Thyroid gland (tissue), 4 donors: ENCODE measurements at regions not wholly inside any gene's neighbourhood (a gene's known extent, or its start where the extent isn't known, plus 50 kb on each side); places are given as distances from the start of the nearest gene placed in this dataset.

Experiments
- DNase-seq, 2 donors: peaks; one replicate each; pipeline ENCODE4 v3.0.0-alpha.2; 2019
- H3K27ac ChIP-seq, 3 donors: fragments of 200-600 bp; sonication (generic); 1 replicate in 2 of 3; 2 replicates in 1 of 3; pipeline ENCODE4 v1.5.1; 2016 to 2019; ENCODE audit warnings: mild to moderate bottlenecking in 1 of 3, moderate library complexity in 1 of 3
- H3K27me3 ChIP-seq: fragments of 200-600 bp; sonication (generic); one replicate; pipeline ENCODE4 v1.5.1; 2019
- H3K36me3 ChIP-seq, 2 donors: fragments of 200-600 bp; sonication (generic); one replicate each; pipeline ENCODE4 v1.5.1; 2016 to 2019
- H3K4me1 ChIP-seq, 2 donors: fragments of 200-600 bp; sonication (generic); one replicate each; pipeline ENCODE4 v1.5.1; 2017 to 2019
- H3K4me3 ChIP-seq, 3 donors: fragments of 200-600 bp; sonication (generic); replicated peaks in 1 of 3; 1 replicate in 2 of 3; 2 replicates in 1 of 3; pipeline ENCODE4 v1.5.1; 2016; ENCODE audit warnings: mild to moderate bottlenecking in 1 of 3
- H3K9me3 ChIP-seq: fragments of 200-600 bp; sonication (generic); one replicate; pipeline ENCODE4 v1.5.1; 2017
- POLR2A ChIP-seq, 2 donors: fragments of 450-650 bp; IDR thresholded peaks; one replicate each; pipeline ENCODE4 v1.6.1; 2017; ENCODE audit warnings: antibody characterized with exemption in 2 of 2, mild to moderate bottlenecking in 2 of 2, moderate library complexity in 1 of 2
- WGBS, 2 donors: methylation state at CpG; one replicate each; pipeline ENCODE4 v1.1.5; 2017; 5-methylcytosine and 5-hydroxymethylcytosine counted together
- intact Hi-C: fragments of 100-400 bp; cut with DNase I; formaldehyde crosslinking; loops from one replicate; pipeline ENCODE4 v1.15.1; 2023
- TF ChIP-seq, protein P1 (sequence below), 6 experiments: fragments of 200-600 bp in 3 of 6; fragments of 450-650 bp in 3 of 6; sonication (generic) in 3 of 6; IDR thresholded peaks; one replicate each; pipeline ENCODE4 v1.5.1; 2016 to 2019; ENCODE audit warnings: antibody characterized with exemption in 6 of 6, mild to moderate bottlenecking in 2 of 6, inconsistent platforms in 1 of 6, moderate library complexity in 1 of 6

DNA sequence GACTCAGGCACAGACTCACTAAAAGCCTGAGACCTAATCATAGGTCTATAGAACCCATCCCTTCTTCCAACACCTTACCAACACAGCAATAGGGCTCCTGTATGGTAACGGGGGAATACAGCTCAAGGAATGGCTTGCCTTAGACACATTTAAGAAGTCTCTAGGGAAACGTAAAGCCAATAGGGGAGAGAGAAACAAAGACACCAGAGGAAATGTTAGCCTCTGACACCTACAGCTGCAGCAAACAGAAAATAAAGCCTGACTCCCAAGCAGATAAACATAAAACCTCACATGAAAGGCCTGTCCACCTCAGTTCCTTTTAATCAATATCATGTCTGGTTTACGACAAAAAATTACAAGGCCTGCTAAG, 51.1 kb upstream of the NCOA1 start:
- Histone ChIP-seq H3K4me3 (no peak overlapping the region), H3K36me3 (no peaks in the 10 kb centered on the region), H3K27me3 (no peaks in the 10 kb centered on the region), H3K9me3 (no peaks in the 10 kb centered on the region), H3K27ac (no peak overlapping the region), H3K4me1 (peaks cover 10 to 14% of the 10 kb centered on the region in 2 donors)
- WGBS, 2 donors, result 96 to 98% methylated on average over 3 of the region's 3 CpGs
- TF ChIP-seq, protein P1, sequence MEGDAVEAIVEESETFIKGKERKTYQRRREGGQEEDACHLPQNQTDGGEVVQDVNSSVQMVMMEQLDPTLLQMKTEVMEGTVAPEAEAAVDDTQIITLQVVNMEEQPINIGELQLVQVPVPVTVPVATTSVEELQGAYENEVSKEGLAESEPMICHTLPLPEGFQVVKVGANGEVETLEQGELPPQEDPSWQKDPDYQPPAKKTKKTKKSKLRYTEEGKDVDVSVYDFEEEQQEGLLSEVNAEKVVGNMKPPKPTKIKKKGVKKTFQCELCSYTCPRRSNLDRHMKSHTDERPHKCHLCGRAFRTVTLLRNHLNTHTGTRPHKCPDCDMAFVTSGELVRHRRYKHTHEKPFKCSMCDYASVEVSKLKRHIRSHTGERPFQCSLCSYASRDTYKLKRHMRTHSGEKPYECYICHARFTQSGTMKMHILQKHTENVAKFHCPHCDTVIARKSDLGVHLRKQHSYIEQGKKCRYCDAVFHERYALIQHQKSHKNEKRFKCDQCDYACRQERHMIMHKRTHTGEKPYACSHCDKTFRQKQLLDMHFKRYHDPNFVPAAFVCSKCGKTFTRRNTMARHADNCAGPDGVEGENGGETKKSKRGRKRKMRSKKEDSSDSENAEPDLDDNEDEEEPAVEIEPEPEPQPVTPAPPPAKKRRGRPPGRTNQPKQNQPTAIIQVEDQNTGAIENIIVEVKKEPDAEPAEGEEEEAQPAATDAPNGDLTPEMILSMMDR (IDR thresholded peaks at IDR 0.05), result no peak
- no peak for TF ChIP-seq POLR2A (IDR thresholded peaks at IDR 0.05)
- intact Hi-C loops, result no loop called here
- DNase-seq, result no peak

DNA sequence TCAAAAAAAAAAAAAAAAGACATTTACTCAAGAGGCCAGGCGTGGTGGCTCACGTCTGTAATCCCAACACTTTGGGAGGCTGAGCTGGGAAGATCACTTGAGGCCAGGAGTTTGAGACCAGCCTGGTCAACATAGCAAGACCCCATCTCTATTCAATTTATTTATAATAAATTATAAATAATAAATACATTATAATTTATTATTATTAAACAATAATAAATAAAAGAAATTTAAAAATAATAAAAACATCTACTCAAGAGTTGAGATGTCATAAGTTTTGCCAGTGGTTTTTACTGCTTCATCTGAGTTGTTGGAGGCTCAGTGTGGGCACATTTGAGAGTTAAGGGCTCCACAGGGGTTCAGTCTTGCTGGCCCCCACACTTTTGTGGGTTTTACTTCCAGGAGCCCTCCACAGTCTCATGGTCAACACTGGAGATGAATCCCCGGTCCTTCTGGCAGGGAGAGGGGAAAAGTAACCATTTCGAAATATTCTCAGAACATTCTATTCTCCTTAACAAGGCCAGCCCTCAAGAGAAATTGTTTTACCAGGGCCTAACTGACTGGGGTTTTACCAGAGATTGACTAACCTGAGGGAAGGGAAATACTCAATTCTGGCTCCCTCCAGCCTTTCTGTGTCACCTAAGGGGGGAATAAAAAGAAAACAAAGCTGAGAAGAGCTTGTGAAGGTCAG, 51.6 kb upstream of the NCOA1 start:
- intact Hi-C loops, result no loop called here
- Histone ChIP-seq H3K4me1 (peaks cover 12 to 16% of the 10 kb centered on the region in 2 donors), H3K4me3 (no peak overlapping the region), H3K9me3 (no peaks in the 10 kb centered on the region), H3K27me3 (no peaks in the 10 kb centered on the region), H3K27ac (no peak overlapping the region), H3K36me3 (no peaks in the 10 kb centered on the region)
- DNase-seq, result no peak
- no peak for TF ChIP-seq POLR2A (IDR thresholded peaks at IDR 0.05)
- TF ChIP-seq, protein P1 (IDR thresholded peaks at IDR 0.05), result no peak
- 81 to 93% methylated on average over 4 of the region's 4 CpGs for WGBS, 2 donors

DNA sequence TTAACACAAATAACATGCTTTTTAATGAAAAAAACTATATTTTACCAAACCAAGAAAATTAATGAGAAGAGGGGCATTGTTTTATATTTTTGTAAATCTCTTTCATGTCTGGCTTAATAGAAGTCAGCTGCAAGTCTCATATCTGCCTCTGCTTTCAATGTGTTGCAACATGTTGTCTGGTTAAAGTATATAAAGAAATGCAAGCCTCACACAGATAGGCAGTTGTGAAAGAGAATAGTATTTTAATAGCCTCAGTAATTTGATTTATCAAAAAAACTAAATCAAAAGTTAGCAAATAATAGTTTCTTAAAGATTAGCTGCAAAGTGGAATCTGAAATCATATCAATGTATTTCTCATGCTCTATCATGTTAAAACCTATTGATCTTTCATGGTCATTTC, 52.9 kb upstream of the NCOA1 start:
- intact Hi-C loops, result no loop called here
- no peak for DNase-seq
- H3K4me3 ChIP-seq, result no peak overlapping the region
- TF ChIP-seq POLR2A (IDR thresholded peaks at IDR 0.05), result no peak
- TF ChIP-seq, protein P1 (IDR thresholded peaks at IDR 0.05), result no peak
- no peak overlapping the region for H3K27ac ChIP-seq
- no peaks in the 10 kb centered on the region for H3K9me3 ChIP-seq
- H3K36me3 ChIP-seq, result no peaks in the 10 kb centered on the region
- no peaks in the 10 kb centered on the region for H3K27me3 ChIP-seq
- H3K4me1 ChIP-seq, result peaks cover 12 to 16% of the 10 kb centered on the region in 2 donors

DNA sequence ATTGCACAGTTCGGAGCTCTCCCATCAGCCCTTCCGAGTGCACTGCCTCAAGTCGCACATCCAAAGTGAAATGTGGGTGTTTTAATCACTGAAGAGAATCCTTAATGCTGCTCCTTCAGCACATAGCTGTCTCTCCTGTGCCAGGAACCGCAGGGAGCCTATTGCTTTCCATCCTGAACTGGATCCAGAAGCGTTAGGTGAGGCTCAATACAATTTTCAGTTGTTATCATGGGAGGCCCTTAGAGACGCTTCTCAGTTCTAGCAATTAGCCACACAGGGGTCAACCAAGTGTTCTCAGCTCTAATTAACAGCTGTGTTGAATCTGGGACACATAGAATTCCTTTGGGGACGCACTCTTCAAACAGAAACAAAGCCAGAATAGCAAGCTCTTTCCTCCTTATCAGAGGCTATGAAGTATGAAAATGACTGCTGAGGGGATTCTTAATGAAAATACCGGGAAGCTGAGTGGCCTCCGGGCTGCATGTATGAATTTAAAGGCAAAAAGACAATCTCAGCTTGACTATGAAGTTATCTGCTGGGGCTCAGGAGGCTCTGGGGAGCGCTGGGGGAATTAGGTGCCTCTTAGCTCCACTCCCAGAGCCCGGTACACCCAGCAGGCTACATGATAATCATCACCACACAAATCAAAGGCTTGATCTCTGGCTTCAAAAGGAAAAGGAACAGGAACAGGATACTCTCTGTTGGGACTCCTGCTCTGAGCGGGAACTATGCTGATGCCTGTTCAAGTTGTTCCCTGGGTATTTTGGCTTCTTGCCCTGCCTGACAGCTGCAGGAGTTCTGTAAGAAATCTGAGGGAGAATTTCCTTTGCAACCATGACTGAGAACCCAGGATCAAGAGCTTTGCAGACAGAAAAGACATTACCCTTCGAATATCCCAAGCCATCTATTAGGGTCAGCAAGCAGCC, 55.4 kb upstream of the NCOA1 start:
- Histone ChIP-seq H3K27ac (peak overlapping the region in 2 of 3 donors; percentile 13 to 21), H3K27me3 (no peaks in the 10 kb centered on the region), H3K4me1 (peaks cover 12 to 16% of the 10 kb centered on the region in 2 donors), H3K9me3 (no peaks in the 10 kb centered on the region), H3K36me3 (no peaks in the 10 kb centered on the region), H3K4me3 (no peak overlapping the region)
- TF ChIP-seq POLR2A (IDR thresholded peaks at IDR 0.05), result no peak
- TF ChIP-seq, protein P1 (IDR thresholded peaks at IDR 0.05), result no peak
- intact Hi-C loops, result no loop called here
- 34 to 49% methylated on average over 11 to 13 of the region's 13 CpGs for WGBS, 2 donors
- peak; percentile 62 to 70 for DNase-seq

DNA sequence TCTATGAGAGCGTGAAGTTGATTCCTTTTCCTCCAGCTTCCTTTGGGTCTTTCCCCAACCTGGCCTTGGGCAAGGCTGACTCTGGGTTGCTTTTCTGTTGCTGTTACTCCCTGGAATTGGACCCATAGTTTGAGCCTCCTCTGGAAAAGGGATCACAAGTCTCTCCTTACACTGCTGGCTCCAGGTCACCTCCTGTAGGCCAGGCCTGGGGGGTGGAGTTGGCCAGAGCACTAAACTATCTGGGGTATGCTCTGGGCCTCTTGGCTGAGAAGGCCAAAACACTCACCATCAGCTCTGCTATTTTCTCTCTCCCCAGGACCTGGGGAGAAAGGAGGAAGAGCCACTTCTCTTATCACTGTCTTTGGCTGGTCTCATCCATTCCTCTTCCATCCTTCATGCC, 56.5 kb upstream of the NCOA1 start:
- 100% methylated on average over 1 of the region's 1 CpG for WGBS, 2 donors
- no peak for DNase-seq
- peak overlapping the region in 1 of 3 donors; percentile 13 for H3K27ac ChIP-seq
- intact Hi-C loops, result no loop called here
- peaks cover 12 to 16% of the 10 kb centered on the region in 2 donors for H3K4me1 ChIP-seq
- no peaks in the 10 kb centered on the region for H3K36me3 ChIP-seq
- H3K4me3 ChIP-seq, result no peak overlapping the region
- no peak for TF ChIP-seq POLR2A (IDR thresholded peaks at IDR 0.05)
- TF ChIP-seq, protein P1 (IDR thresholded peaks at IDR 0.05), result no peak
- H3K9me3 ChIP-seq, result no peaks in the 10 kb centered on the region
- H3K27me3 ChIP-seq, result no peaks in the 10 kb centered on the region
